ENCODE measurements at regions not wholly inside any gene's neighbourhood (a gene's known extent, or its start where the extent isn't known, plus 50 kb on each side); places are given as distances from the start of the nearest gene placed in this dataset.

DNA sequence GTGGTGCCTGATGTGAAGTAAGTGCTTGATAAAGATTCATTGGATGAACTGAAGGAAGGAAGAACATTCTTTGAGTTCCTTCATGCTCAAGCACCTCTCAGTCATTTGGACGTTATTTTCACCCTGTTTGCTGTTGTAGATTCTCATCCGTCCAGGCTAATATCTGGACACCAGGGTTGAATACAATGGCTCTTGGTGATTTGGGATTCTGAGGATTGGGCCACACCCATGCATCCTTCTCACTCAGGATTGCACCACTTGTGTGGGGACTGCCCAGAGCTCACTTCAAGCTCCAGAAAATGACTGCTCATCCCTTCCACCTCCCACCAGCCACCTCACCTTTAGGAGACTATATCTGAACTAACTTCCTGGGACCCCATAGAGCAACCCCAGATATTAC is 117.1 kb upstream of the IPO9 start:
- Histone ChIP-seq H3K27ac (peak overlapping the region in 2 of 5 donors; percentile 83 to 91), H3K27me3 (no peaks in the 10 kb centered on the region), H3K4me3 (no peak overlapping the region), H3K9me3 (replicated peaks in 1 of 3) (no peaks in the 10 kb centered on the region), H3K4me1 (replicated peaks in 1 of 2) (peaks cover 26 to 56% of the 10 kb centered on the region in 2 donors), H3K36me3 (replicated peaks in 1 of 2) (no peaks in the 10 kb centered on the region)
- 72 to 100% (median 92%) methylated on average over 2 of the region's 2 CpGs for WGBS, 4 donors
- no peak for DNase-seq
- TF ChIP-seq CTCF (IDR thresholded peaks at IDR 0.05), result no peak
- intact Hi-C loops (cut with DNase I), result no loop called here

DNA sequence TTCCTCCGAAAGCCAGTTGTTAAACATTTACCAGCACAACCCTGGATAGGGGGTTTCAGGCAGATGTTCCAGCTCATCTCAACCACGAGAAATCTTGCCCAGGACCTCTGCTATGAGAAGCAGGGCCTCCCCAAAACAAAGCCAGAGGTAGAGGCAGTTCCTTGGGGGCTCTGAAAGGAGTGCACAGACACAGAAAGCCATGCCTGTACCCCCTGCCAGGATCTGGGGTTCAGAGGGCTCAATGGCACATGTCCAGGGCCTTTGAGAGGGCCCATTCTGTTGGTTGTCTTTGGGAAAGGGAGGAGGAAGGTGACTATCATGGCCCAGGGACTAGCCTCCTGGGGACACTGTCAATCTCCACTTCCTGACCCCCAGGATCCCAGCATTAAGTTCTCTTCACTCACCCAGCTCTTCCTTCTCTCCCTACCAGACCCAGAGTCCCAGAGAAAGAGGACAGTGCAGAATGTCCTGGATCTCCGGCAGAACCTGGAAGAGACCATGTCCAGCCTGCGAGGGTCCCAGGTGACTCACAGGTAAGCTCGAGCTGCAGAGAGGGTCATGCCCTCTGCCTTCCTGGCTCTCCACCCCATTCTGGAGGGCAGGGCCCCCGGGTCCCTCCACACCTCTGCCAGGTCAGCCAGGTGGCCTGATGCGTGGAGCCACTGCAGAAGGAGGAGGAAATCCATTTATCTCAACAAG is 116.4 kb upstream of the IPO9 start:
- no peak for TF ChIP-seq CTCF (IDR thresholded peaks at IDR 0.05)
- TF ChIP-seq POLR2A (IDR thresholded peaks at IDR 0.05), result no peak
- intact Hi-C loops (cut with DNase I), result no loop called here
- DNase-seq, result no peak
- H3K9me3 ChIP-seq (replicated peaks in 1 of 3), result no peaks in the 10 kb centered on the region
- H3K4me3 ChIP-seq, result no peak overlapping the region
- H3K36me3 ChIP-seq (replicated peaks in 1 of 2), result no peaks in the 10 kb centered on the region
- 85 to 95% (median 87%) methylated on average over 4 to 7 of the region's 7 CpGs for WGBS, 4 donors
- H3K27ac ChIP-seq, result peak overlapping the region in 4 of 5 donors; percentile 64 to 91 (median 80)
- no peaks in the 10 kb centered on the region for H3K27me3 ChIP-seq
- peaks cover 26 to 59% of the 10 kb centered on the region in 2 donors for H3K4me1 ChIP-seq (replicated peaks in 1 of 2)

- 23 to 31% (median 24%) methylated on average over 2 to 3 of the region's 3 CpGs for WGBS, 4 donors
- Histone ChIP-seq H3K27me3 (no peaks in the 10 kb centered on the region), H3K4me1 (replicated peaks in 1 of 2) (peaks cover 26 to 59% of the 10 kb centered on the region in 2 donors), H3K9me3 (replicated peaks in 1 of 3) (no peaks in the 10 kb centered on the region), H3K27ac (peak overlapping the region in 4 of 5 donors; percentile 64 to 91 (median 80)), H3K4me3 (no peak overlapping the region), H3K36me3 (replicated peaks in 1 of 2) (peaks cover 0 to under 1% of the 10 kb centered on the region in 2 donors)
- peak; percentile 94 to 99 (median 98) for DNase-seq
- intact Hi-C loops (cut with DNase I), result no loop called here
- TF ChIP-seq CTCF (IDR thresholded peaks at IDR 0.05) (no peak), POLR2A (IDR thresholded peaks at IDR 0.05) (peak in 1 of 2 donors; percentile 55)
These were observed 115.7 kb upstream of the IPO9 start for GRCh38 chr1:201713086-201713810.

- intact Hi-C loops (cut with DNase I), result no loop called here
- WGBS, 4 donors, result 57 to 62% (median 59%) methylated on average over 9 of the region's 9 CpGs
- peaks cover 0 to 5% of the 10 kb centered on the region in 2 donors for H3K36me3 ChIP-seq (replicated peaks in 1 of 2)
- H3K4me3 ChIP-seq, result peak overlapping the region in 1 of 4 donors; percentile 10
- no peak for TF ChIP-seq POLR2A (IDR thresholded peaks at IDR 0.05)
- TF ChIP-seq CTCF (IDR thresholded peaks at IDR 0.05), result no peak
- peak overlapping the region in 4 of 5 donors; percentile 71 to 91 (median 80) for H3K27ac ChIP-seq
- peaks cover 26 to 63% of the 10 kb centered on the region in 2 donors for H3K4me1 ChIP-seq (replicated peaks in 1 of 2)
- H3K9me3 ChIP-seq (replicated peaks in 1 of 3), result no peaks in the 10 kb centered on the region
- H3K27me3 ChIP-seq, result no peaks in the 10 kb centered on the region
- DNase-seq, result peak; percentile 73 to 94 (median 90)
These were observed 114.2 kb upstream of the IPO9 start for GRCh38 chr1:201714542-201715329.
